ENCODE measurements at regions not wholly inside any gene's neighbourhood (a gene's known extent, or its start where the extent isn't known, plus 50 kb on each side); places are given as distances from the start of the nearest gene placed in this dataset.
"Not testable (repeated sequence)": the region's sequence is repeated elsewhere in the genome, so short reads cannot be mapped to it uniquely, and the experiment has no call there.

- DNase-seq (ENCODE audit: low spot score) = no peak
These were observed 667.2 kb upstream of the ZNF608 start for GRCh38 chr5:125413496-125414274.

- DNase-seq (ENCODE audit: low spot score) = no peak
These were observed 668.7 kb upstream of the ZNF608 start for GRCh38 chr5:125415126-125415525.

GRCh38 chr5:125416055-125416454, 669.6 kb upstream of the ZNF608 start:
- no peak for DNase-seq (ENCODE audit: low spot score)

GRCh38 chr5:125421006-125421405, 674.6 kb upstream of the ZNF608 start:
- DNase-seq (ENCODE audit: low spot score) = no peak

DNA sequence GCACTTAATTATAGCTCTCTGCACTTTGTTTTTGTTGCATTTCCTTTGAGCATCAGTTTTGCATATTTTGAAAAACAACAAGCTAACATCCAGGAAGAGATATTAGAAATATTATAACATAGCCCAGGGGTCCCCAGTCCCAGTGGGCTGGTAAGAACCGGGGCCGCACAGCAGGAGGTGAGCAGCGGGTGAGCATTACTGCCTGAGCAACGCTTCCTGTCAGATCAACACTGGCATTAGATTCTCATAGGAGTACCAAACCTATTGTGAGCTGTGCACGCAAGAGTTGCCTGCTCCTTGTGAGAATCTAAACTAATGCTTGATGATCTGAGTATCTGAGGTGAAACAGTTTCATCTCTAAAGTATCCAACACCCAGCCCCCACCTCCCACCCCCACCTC, 675.9 kb upstream of the ZNF608 start:
- DNase-seq (ENCODE audit: low spot score) = no peak

GRCh38 chr5:125424402-125425141, 678.1 kb upstream of the ZNF608 start:
- no peak for DNase-seq (ENCODE audit: low spot score)

DNA sequence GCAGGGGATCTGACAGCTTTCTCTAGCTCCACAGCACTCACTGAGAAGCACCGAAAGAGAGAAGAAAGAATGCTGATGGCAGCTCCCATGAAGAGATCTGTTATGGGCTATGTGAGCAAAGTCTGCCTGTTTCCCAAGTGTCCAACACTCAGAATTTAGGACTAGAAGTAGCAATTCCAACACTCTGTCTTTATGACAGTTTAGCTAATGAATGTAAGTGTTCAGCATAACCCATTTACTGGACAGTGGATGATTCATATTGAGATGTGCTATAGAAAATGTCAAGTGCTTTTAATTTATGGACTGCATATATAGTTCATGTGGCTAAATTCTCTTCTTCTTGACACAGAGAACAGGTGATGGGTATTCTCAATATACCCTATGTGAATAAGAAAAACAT, 683.1 kb upstream of the ZNF608 start:
- no peak for DNase-seq (ENCODE audit: low spot score)

- no peak for DNase-seq (ENCODE audit: low spot score)
These were observed 687.0 kb upstream of the ZNF608 start for GRCh38 chr5:125433457-125433856.

GRCh38 chr5:125439243-125439642, 692.8 kb upstream of the ZNF608 start:
- no peak for DNase-seq (ENCODE audit: low spot score)

DNA sequence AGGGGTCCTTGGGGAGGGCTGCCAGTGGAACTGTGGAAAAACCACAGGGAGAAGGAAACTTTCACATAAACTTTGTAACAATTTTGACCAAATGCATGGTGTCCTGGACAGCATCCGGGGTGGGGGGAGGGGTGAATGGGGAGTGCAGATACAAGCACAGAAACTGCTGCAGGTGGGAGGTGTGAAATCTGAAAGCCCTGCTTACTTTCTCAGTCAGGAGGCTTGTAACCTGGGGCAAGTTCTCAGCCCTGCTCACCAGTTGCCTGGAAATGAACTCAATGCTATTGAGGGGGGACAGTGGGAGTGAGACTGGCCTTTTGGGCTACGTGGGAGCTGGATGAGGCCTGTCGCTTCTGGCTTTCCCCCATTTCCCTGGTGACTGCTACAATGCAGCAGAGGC, 694.5 kb upstream of the ZNF608 start:
- no peak for DNase-seq (ENCODE audit: low spot score)

DNA sequence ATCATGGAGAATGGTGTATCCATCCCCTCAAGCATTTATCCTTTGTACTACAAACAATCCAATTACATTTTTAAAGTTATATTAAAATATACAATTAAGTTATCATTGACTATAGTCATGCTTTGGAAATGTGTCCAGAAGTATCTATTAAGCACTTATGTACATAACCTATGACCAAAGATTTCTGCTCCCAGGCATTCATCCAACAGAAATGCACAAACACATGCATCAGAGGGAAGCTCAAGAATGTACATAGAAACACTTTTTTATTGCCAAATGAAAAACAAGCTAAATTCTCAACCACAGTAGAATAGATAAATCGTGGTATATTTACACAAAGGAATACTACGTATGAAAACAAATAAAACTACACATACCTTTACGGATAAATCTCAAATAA, 700.5 kb upstream of the ZNF608 start:
- no peak for DNase-seq (ENCODE audit: low spot score)

- DNase-seq (ENCODE audit: low spot score) = no peak
These were observed 704.3 kb upstream of the ZNF608 start for GRCh38 chr5:125450771-125451170.

DNA sequence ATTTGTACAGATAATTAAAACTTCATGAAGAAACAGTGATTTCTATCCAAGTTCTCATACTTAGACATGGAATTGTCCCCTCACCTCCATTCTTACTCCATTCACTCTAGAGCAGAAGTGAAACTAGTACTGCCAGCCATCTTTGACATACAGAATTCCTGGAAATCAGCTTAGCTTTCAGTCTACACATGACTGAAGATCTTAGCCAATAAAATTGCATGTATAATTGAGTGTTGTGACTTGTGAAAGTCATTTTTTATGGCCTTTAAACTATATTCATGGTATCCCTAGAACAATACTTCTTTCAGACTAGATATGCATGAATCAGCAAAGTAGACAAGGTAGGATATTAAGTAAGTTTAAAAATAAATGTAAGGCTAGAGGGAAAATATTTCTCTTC, 705.2 kb upstream of the ZNF608 start:
- no peak for DNase-seq (ENCODE audit: low spot score)

GRCh38 chr5:125452991-125453390, 706.6 kb upstream of the ZNF608 start:
- no peak for DNase-seq (ENCODE audit: low spot score)

DNA sequence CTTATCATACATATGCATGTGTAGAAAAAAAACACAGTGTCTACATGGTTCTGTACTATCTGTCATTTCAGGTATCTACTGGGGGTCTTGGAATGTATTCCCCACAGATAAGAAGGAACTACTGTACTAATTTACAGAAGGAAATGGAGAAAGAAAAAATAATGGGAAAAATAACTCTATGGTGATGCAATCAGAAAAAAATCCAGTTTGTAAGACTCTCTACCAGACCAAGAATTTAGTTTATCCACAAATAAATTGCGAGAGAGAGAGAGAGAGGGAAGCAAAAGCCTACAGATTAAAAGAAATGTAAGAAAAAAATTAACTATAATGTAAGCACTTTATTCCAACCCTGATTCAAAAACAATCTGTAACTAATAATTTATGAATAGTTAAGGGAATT, 708.6 kb upstream of the ZNF608 start:
- DNase-seq (ENCODE audit: low spot score) = no peak

DNA sequence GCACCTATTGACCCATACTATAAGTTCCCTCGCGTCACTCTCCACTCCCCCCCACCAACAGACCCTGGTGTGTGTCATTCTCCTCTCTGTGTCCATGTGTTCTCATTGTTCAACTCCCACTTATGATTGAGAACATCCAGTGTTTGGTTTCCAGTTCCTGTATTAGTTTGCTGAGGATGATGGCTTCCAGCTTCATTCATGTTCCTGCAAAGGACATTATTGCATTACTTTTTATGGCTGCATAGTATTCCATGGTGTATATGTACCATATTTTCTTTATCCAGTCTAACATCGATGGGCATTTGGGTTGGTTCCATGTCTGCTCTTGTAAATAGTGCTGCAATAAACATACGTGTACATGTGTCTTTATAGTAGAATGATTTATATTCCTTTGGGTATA, 709.6 kb upstream of the ZNF608 start:
- not testable (repeated sequence) for DNase-seq (ENCODE audit: low spot score)

DNA sequence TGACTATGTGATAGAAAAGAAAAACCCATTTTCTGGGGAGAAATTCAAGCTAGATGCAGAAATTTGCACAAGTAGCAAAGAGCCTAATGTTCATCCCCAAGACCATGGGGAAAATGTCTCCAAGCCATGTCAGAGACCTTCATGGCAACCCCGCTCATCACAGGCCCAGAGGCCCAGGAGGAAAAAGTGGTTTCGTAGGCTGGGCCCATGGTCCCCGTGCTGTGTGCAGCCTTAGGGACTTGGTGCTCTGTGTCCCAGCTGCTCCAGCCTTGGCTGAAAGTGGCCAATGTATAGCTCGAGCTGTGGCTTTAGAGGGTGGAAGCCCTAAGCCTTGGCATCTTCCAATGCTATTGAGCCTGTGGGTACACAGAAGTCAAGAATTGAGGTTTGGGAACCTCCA, 711.2 kb upstream of the ZNF608 start:
- DNase-seq (ENCODE audit: low spot score) = no peak

DNA sequence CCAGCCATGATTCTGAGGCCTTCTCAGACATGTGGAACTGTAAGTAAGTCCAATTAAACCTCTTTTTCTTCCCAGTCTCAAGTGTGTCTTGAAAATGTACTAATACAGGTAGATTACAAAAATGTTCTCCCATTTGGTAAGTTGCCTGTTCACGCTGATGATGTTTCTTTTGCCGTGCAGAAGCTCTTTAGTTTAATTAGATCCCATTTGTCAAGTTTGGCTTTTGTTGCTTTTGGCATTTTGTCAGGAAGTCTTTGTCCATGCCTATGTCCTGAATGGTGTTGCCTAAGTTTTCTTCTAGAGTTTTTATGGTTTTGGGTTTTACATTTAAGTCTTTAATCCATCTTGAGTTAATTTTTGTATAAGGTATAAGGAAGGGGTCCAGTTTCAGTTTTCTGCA, 712.5 kb upstream of the ZNF608 start:
- DNase-seq (ENCODE audit: low spot score) = not testable (repeated sequence)

DNA sequence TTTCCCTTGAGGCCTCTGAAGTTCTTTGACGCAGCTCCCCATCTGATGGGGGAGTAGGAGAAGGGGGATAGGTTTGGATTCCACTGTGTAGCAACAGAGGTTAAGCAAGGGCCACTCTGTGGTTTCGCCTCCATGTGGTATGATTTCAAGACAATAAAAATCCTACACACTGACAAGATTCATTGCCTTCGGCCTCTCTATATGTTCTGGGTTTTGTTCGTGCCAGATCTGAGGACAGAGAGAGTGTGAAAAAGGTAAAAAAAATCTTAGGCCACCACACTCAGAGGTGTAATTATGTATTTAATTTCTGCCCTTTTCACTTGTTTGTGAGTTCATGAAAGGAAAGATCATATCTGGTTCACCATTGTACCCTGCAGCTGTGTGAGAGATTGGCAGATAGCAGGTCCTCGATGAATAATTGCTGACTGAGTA, 715.2 kb upstream of the ZNF608 start:
- DNase-seq (ENCODE audit: low spot score) = no peak

- DNase-seq (ENCODE audit: low spot score) = no peak
These were observed 717.1 kb upstream of the ZNF608 start for GRCh38 chr5:125463466-125464092.

DNA sequence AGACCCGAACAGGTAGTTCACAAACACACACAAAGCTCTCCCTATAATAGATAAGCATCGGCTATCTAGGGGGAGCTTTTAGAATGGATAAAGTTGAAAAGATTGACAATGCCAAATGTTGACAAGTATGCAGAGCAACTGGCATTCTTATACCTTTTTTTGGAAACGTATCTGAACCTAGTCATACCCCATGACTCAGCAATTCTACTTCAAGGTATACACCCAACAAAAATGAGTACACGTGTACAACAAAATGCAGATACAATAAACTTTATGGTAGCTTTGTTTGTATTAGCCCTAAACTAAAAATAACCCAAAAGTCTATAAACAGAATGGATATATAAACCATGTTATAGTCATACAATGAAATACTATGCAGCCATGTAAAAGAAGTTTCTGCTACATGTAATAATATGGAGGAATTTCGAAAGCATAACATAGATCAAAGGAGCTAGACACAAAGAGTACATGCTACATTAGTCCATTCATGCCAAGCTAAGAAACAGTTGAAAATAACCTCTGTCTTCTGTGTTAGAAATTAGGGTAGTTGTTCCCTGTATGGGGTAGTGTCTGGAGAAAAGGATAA, 718.5 kb upstream of the ZNF608 start:
- no peak for DNase-seq (ENCODE audit: low spot score)

- no peak for DNase-seq (ENCODE audit: low spot score)
These were observed 719.3 kb upstream of the ZNF608 start for GRCh38 chr5:125465703-125466102.

DNA sequence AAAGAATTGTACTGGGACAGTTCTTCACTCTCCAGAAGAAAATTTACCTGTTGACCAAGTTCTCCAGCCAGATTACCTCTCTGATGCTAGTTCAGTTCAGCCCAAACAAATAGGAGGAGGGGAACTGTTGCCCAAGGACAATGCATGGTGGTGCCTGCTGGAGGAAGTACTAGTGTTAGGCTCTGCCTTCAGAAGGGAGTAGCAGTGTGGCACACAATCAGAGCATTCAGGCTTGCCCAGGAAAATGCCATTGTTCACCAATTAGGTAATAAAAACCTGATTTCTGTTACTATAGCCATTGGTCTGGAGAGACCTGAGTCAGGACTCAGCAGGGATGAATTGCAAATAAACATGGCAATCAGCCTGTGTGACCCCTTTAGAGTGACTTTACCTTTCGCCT, 720.8 kb upstream of the ZNF608 start:
- no peak for DNase-seq (ENCODE audit: low spot score)
